ENCODE measurements at regions not wholly inside any gene's neighbourhood (a gene's known extent, or its start where the extent isn't known, plus 50 kb on each side); places are given as distances from the start of the nearest gene placed in this dataset.

DNA sequence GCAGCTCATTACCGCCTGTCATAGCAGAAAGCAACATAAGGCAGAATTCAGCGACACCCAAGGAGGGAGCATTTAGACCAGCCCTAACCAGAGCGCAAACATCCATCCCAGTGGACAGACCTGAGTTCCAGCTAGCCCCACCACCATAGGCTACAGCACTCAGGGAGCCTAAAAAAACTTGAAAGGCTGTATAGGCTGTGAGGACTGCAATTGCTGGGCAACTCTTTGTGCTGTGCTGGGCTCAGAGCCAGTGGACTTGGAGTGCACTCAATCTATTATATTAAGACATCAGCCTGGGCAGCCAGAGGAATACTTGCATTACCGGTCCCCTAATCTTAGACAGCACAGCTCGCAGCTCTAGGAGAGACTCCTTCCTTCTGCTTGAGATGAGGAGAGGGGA, 207.3 kb downstream of the KIF2B start:
- intact Hi-C loops (cut with DNase I): no loop called here
- Histone ChIP-seq H3K27me3 (ENCODE audit: insufficient read depth in 3 of 3, low read length in 2 of 3) (no peaks in the 10 kb centered on the region), H3K9me3 (no peaks in the 10 kb centered on the region), H3K36me3 (ENCODE audit: insufficient read depth in 1 of 2, low read depth in 1 of 2) (no peaks in the 10 kb centered on the region), H3K27ac (no peak overlapping the region), H3K4me3 (no peak overlapping the region), H3K4me1 (no peaks in the 10 kb centered on the region)
- 79 to 88% (median 88%) methylated on average over 5 of the region's 5 CpGs for WGBS, 3 donors
- ATAC-seq (no peak), DNase-seq (no peak)
- TF ChIP-seq, protein P1, sequence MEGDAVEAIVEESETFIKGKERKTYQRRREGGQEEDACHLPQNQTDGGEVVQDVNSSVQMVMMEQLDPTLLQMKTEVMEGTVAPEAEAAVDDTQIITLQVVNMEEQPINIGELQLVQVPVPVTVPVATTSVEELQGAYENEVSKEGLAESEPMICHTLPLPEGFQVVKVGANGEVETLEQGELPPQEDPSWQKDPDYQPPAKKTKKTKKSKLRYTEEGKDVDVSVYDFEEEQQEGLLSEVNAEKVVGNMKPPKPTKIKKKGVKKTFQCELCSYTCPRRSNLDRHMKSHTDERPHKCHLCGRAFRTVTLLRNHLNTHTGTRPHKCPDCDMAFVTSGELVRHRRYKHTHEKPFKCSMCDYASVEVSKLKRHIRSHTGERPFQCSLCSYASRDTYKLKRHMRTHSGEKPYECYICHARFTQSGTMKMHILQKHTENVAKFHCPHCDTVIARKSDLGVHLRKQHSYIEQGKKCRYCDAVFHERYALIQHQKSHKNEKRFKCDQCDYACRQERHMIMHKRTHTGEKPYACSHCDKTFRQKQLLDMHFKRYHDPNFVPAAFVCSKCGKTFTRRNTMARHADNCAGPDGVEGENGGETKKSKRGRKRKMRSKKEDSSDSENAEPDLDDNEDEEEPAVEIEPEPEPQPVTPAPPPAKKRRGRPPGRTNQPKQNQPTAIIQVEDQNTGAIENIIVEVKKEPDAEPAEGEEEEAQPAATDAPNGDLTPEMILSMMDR (IDR thresholded peaks at IDR 0.05): no peak

DNA sequence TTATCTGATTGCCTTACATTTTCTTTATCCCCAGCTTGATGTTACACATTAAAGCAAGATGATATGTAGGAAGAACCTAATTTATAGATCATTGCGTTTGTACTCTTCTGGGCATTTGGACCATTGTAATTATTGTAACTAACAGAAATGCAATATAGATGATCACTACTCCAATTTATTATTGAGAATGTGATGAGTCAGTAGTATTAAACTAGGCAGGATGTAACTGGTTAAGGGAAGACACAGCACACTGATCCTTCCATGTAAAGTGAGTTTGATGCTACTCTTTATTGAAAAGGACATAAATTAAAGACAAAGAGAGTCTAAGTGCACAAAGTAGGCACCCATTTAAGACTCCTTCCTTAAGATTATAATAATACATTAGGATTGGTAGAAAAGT, 223.8 kb downstream of the KIF2B start:
- ATAC-seq: no peak
- TF ChIP-seq, protein P1 (IDR thresholded peaks at IDR 0.05): no peak
- 85 to 93% (median 86%) methylated on average over 1 of the region's 1 CpG for WGBS, 3 donors

DNA sequence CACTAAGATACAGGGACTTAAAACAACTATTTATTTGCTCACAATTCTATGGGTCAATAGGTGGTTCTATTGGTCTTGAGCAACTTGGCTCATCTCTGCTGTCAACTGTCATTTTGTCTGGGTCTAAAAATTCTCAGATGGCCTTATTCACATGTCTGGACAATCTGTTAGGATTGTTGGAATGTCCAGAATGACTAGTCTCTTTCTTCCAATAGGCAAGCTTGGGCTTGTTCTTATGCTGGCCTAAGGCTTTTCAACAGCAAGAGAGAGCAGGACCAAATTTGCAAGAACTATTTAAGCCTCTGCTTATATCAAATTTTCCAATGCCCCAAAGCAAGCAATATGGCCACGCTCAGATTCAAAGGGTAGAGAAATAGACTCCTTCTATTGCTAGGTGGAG, 240.9 kb downstream of the KIF2B start:
- Histone ChIP-seq H3K4me1 (no peaks in the 10 kb centered on the region), H3K27me3 (ENCODE audit: insufficient read depth in 3 of 3, low read length in 2 of 3) (no peaks in the 10 kb centered on the region), H3K36me3 (ENCODE audit: insufficient read depth in 1 of 2, low read depth in 1 of 2) (no peaks in the 10 kb centered on the region), H3K9me3 (peaks cover 4% of the 10 kb centered on the region), H3K4me3 (no peak overlapping the region), H3K27ac (no peak overlapping the region)
- WGBS, 3 donors: 67 to 83% (median 74%) methylated on average over 1 of the region's 1 CpG
- intact Hi-C loops (cut with DNase I): loop anchor here in 1 of 2 donors (10.0 kb wide), 1 partner anchor 59 kb away; no protein-coding TSS in a partner anchor
- ATAC-seq (no peak), DNase-seq (no peak)
- TF ChIP-seq, protein P1 (IDR thresholded peaks at IDR 0.05): no peak

More for the DNA sequence above, 223.8 kb downstream of the KIF2B start:
- Histone ChIP-seq H3K9me3 (peaks cover 9% of the 10 kb centered on the region), H3K36me3 (ENCODE audit: insufficient read depth in 1 of 2, low read depth in 1 of 2) (no peaks in the 10 kb centered on the region), H3K27me3 (ENCODE audit: insufficient read depth in 3 of 3, low read length in 2 of 3) (no peaks in the 10 kb centered on the region), H3K27ac (no peak overlapping the region), H3K4me1 (no peaks in the 10 kb centered on the region), H3K4me3 (no peak overlapping the region)
- intact Hi-C loops (cut with DNase I): no loop called here
- DNase-seq: no peak

DNA sequence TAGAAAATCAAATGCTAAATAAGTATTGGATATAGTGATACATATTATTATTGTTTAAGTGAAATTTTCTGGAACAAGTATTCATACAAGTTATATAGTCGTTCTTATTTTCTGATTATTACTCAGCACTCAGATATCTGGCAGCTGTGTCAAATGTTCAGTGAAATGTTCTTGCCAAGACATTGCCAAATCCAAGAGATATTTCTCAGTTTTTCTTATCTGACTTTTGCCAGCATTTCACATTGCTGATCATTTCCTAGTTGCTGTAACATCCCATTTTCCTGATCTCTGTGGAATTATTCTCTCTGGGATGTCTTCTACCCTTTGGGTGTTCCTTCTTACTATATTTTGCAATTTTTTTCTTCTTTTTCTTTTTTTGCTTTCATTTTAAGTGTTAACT, 262.3 kb downstream of the KIF2B start:
- intact Hi-C loops (cut with DNase I): no loop called here
- TF ChIP-seq, protein P1 (IDR thresholded peaks at IDR 0.05): no peak
- DNase-seq (no peak), ATAC-seq (no peak)
- H3K27me3 ChIP-seq (ENCODE audit: insufficient read depth in 3 of 3, low read length in 2 of 3): no peaks in the 10 kb centered on the region
- no peak overlapping the region for H3K27ac ChIP-seq
- H3K36me3 ChIP-seq (ENCODE audit: insufficient read depth in 1 of 2, low read depth in 1 of 2): no peaks in the 10 kb centered on the region
- H3K4me1 ChIP-seq: no peaks in the 10 kb centered on the region
- WGBS, 3 donors: 29 to 49% (median 35%) methylated on average over 1 of the region's 1 CpG
- H3K4me3 ChIP-seq: no peak overlapping the region
- H3K9me3 ChIP-seq: no peaks in the 10 kb centered on the region

DNA sequence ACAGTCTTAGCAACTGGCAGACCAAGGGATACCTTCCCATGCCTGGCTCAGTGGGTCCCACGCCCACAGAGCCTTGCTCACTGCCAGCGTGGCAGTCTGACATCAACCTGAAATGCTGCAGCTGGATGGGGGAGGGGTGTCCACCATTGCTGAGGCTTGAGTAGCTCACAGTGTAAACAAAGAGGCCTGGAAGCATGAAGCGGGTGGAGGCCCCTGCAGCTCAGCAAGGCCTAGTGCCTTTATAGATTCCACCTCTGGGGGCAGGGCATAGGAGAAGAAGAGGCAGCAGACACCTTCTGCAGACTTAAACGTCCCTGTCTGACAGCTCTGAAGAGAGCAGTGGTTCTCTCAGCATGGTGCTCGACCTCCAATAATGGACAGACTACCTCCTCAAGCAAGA, 263.2 kb downstream of the KIF2B start:
- no peaks in the 10 kb centered on the region for H3K9me3 ChIP-seq
- no peak for DNase-seq
- no peak for ATAC-seq
- no peak overlapping the region for H3K27ac ChIP-seq
- no peaks in the 10 kb centered on the region for H3K27me3 ChIP-seq (ENCODE audit: insufficient read depth in 3 of 3, low read length in 2 of 3)
- intact Hi-C loops (cut with DNase I): no loop called here
- no peaks in the 10 kb centered on the region for H3K36me3 ChIP-seq (ENCODE audit: insufficient read depth in 1 of 2, low read depth in 1 of 2)
- 29 to 41% (median 36%) methylated on average over 5 of the region's 5 CpGs for WGBS, 3 donors
- no peak overlapping the region for H3K4me3 ChIP-seq
- TF ChIP-seq, protein P1 (IDR thresholded peaks at IDR 0.05): no peak
- H3K4me1 ChIP-seq: no peaks in the 10 kb centered on the region

All from psoas muscle (tissue), 7 donors.